ENCODE measurements at regions not wholly inside any gene's neighbourhood (a gene's known extent, or its start where the extent isn't known, plus 50 kb on each side); places are given as distances from the start of the nearest gene placed in this dataset.

GRCh38 chr3:72412340-72412956 is 435.8 kb downstream of the SHQ1 start:
- Histone ChIP-seq H3K4me3 (ENCODE audit: low read length) (no peak overlapping the region), H3K27ac (ENCODE audit: low read depth, low read length) (no peak overlapping the region), H3K9me3 (ENCODE audit: low read length) (no peaks in the 10 kb centered on the region), H3K4me1 (ENCODE audit: insufficient read depth, low read length) (peaks cover 56% of the 10 kb centered on the region), H3K36me3 (ENCODE audit: insufficient read depth, low read length) (no peaks in the 10 kb centered on the region), H3K27me3 (ENCODE audit: insufficient read depth, low read length, poor library complexity, severe bottlenecking) (no peaks in the 10 kb centered on the region)
- no peaks in the 10 kb centered on the region for H3K9me3 Mint-ChIP-seq
- peaks cover 0 to 5% (median 2%) of the 10 kb centered on the region in 3 donors for H3K36me3 Mint-ChIP-seq
- no peak overlapping the region for H3K27ac Mint-ChIP-seq
- no peaks in the 10 kb centered on the region for H3K27me3 Mint-ChIP-seq
- peaks cover 70 to 93% (median 88%) of the 10 kb centered on the region in 3 donors for H3K4me1 Mint-ChIP-seq
- ChIA-PET CTCF (interaction anchor here (2.9 kb wide), 1 partner anchor 9 kb away, joined by 10 read pairs; no protein-coding TSS in a partner anchor), POLR2A (no interaction called here)
- DNase-seq, result no peak
- H3K4me3 Mint-ChIP-seq, result peak overlapping the region in 2 of 7 donors; percentile 1 to 22

GRCh38 chr3:72411843-72412242 is 436.4 kb downstream of the SHQ1 start:
- H3K9me3 ChIP-seq (ENCODE audit: low read length), result no peaks in the 10 kb centered on the region
- no peak overlapping the region for H3K4me3 ChIP-seq (ENCODE audit: low read length)
- Mint-ChIP-seq H3K27ac (no peak overlapping the region), H3K4me1 (peaks cover 73 to 96% (median 88%) of the 10 kb centered on the region in 3 donors), H3K36me3 (peaks cover 0 to 5% (median 2%) of the 10 kb centered on the region in 3 donors), H3K9me3 (no peaks in the 10 kb centered on the region), H3K4me3 (peak overlapping the region in 2 of 7 donors; percentile 1 to 20), H3K27me3 (no peaks in the 10 kb centered on the region)
- ChIA-PET POLR2A (no interaction called here), CTCF (interaction anchor here (2.9 kb wide), 1 partner anchor 9 kb away, joined by 10 read pairs; no protein-coding TSS in a partner anchor)
- H3K36me3 ChIP-seq (ENCODE audit: insufficient read depth, low read length), result no peaks in the 10 kb centered on the region
- DNase-seq, result no peak
- no peaks in the 10 kb centered on the region for H3K27me3 ChIP-seq (ENCODE audit: insufficient read depth, low read length, poor library complexity, severe bottlenecking)
- no peak overlapping the region for H3K27ac ChIP-seq (ENCODE audit: low read depth, low read length)
- H3K4me1 ChIP-seq (ENCODE audit: insufficient read depth, low read length), result peaks cover 61% of the 10 kb centered on the region

- peaks cover 68% of the 10 kb centered on the region for H3K4me1 ChIP-seq (ENCODE audit: insufficient read depth, low read length)
- Mint-ChIP-seq H3K27me3 (no peaks in the 10 kb centered on the region), H3K36me3 (peaks cover 0 to 2% (median 2%) of the 10 kb centered on the region in 3 donors), H3K27ac (peak overlapping the region in 1 of 8 donors; percentile 35), H3K9me3 (no peaks in the 10 kb centered on the region), H3K4me1 (peaks cover 75 to 96% (median 88%) of the 10 kb centered on the region in 3 donors), H3K4me3 (peak overlapping the region in 2 of 7 donors; percentile 3 to 21)
- ChIA-PET CTCF (interaction anchor here (2.9 kb wide), 1 partner anchor 10 kb away, joined by 10 read pairs; no protein-coding TSS in a partner anchor), POLR2A (no interaction called here)
- no peaks in the 10 kb centered on the region for H3K27me3 ChIP-seq (ENCODE audit: insufficient read depth, low read length, poor library complexity, severe bottlenecking)
- H3K9me3 ChIP-seq (ENCODE audit: low read length), result no peaks in the 10 kb centered on the region
- no peaks in the 10 kb centered on the region for H3K36me3 ChIP-seq (ENCODE audit: insufficient read depth, low read length)
- H3K27ac ChIP-seq (ENCODE audit: low read depth, low read length), result no peak overlapping the region
- no peak overlapping the region for H3K4me3 ChIP-seq (ENCODE audit: low read length)
- no peak for DNase-seq
Observed at GRCh38 chr3:72411126-72411525, 437.1 kb downstream of the SHQ1 start.

GRCh38 chr3:72408983-72409779 is 439.1 kb downstream of the SHQ1 start:
- Histone ChIP-seq H3K36me3 (ENCODE audit: insufficient read depth, low read length) (no peaks in the 10 kb centered on the region), H3K4me1 (ENCODE audit: insufficient read depth, low read length) (peaks cover 79% of the 10 kb centered on the region)
- H3K27ac Mint-ChIP-seq, result peak overlapping the region in 1 of 8 donors; percentile 64

GRCh38 chr3:72407766-72408165 is 440.5 kb downstream of the SHQ1 start:
- POLR2A ChIA-PET, result no interaction called here
- H3K4me1 Mint-ChIP-seq, result peaks cover 87 to 99% (median 98%) of the 10 kb centered on the region in 3 donors

More at GRCh38 chr3:72408983-72409779, 439.1 kb downstream of the SHQ1 start:
- H3K27ac ChIP-seq (ENCODE audit: low read depth, low read length), result no peak overlapping the region
- no peaks in the 10 kb centered on the region for H3K27me3 ChIP-seq (ENCODE audit: insufficient read depth, low read length, poor library complexity, severe bottlenecking)
- CTCF ChIA-PET, result no interaction called here
- no peak overlapping the region for H3K4me3 Mint-ChIP-seq
- peaks cover 0 to 2% (median 0%) of the 10 kb centered on the region in 3 donors for H3K36me3 Mint-ChIP-seq
- H3K4me1 Mint-ChIP-seq, result peaks cover 82 to 100% (median 97%) of the 10 kb centered on the region in 3 donors
- H3K9me3 Mint-ChIP-seq, result no peaks in the 10 kb centered on the region
- H3K9me3 ChIP-seq (ENCODE audit: low read length), result no peaks in the 10 kb centered on the region
- POLR2A ChIA-PET, result no interaction called here
- DNase-seq, result no peak
- no peaks in the 10 kb centered on the region for H3K27me3 Mint-ChIP-seq
- no peak overlapping the region for H3K4me3 ChIP-seq (ENCODE audit: low read length)

GRCh38 chr3:72405943-72406566 is 442.2 kb downstream of the SHQ1 start:
- Histone ChIP-seq H3K4me3 (ENCODE audit: low read length) (no peak overlapping the region), H3K36me3 (ENCODE audit: insufficient read depth, low read length) (no peaks in the 10 kb centered on the region), H3K27me3 (ENCODE audit: insufficient read depth, low read length, poor library complexity, severe bottlenecking) (no peaks in the 10 kb centered on the region), H3K4me1 (ENCODE audit: insufficient read depth, low read length) (peaks cover 57% of the 10 kb centered on the region), H3K27ac (ENCODE audit: low read depth, low read length) (no peak overlapping the region), H3K9me3 (ENCODE audit: low read length) (no peaks in the 10 kb centered on the region)
- Mint-ChIP-seq H3K27ac (peak overlapping the region in 1 of 8 donors; percentile 2), H3K27me3 (no peaks in the 10 kb centered on the region), H3K9me3 (no peaks in the 10 kb centered on the region), H3K4me3 (peak overlapping the region in 2 of 7 donors; percentile 4 to 8), H3K4me1 (peaks cover 77 to 98% (median 94%) of the 10 kb centered on the region in 3 donors), H3K36me3 (no peaks in the 10 kb centered on the region)
- ChIA-PET CTCF (interaction anchor here (1.5 kb wide), 1 partner anchor 13 kb away, joined by 3 read pairs; no protein-coding TSS in a partner anchor), POLR2A (no interaction called here)
- no peak for DNase-seq

More at GRCh38 chr3:72407766-72408165, 440.5 kb downstream of the SHQ1 start:
- Mint-ChIP-seq H3K27me3 (no peaks in the 10 kb centered on the region), H3K4me3 (no peak overlapping the region), H3K36me3 (no peaks in the 10 kb centered on the region), H3K27ac (peak overlapping the region in 1 of 8 donors; percentile 56), H3K9me3 (no peaks in the 10 kb centered on the region)
- Histone ChIP-seq H3K4me1 (ENCODE audit: insufficient read depth, low read length) (peaks cover 72% of the 10 kb centered on the region), H3K27ac (ENCODE audit: low read depth, low read length) (no peak overlapping the region), H3K36me3 (ENCODE audit: insufficient read depth, low read length) (no peaks in the 10 kb centered on the region), H3K9me3 (ENCODE audit: low read length) (no peaks in the 10 kb centered on the region), H3K27me3 (ENCODE audit: insufficient read depth, low read length, poor library complexity, severe bottlenecking) (no peaks in the 10 kb centered on the region), H3K4me3 (ENCODE audit: low read length) (no peak overlapping the region)
- CTCF ChIA-PET, result interaction anchor here (1.3 to 1.5 kb wide), 3 partner anchors 12 to 75 kb away, joined by 3 read pairs; no protein-coding TSS in a partner anchor
- no peak for DNase-seq

- Mint-ChIP-seq H3K4me3 (no peak overlapping the region), H3K36me3 (peaks cover 0 to 4% (median 1%) of the 10 kb centered on the region in 3 donors), H3K9me3 (no peaks in the 10 kb centered on the region), H3K27me3 (no peaks in the 10 kb centered on the region), H3K4me1 (peaks cover 68 to 95% (median 89%) of the 10 kb centered on the region in 3 donors), H3K27ac (peak overlapping the region in 1 of 8 donors; percentile 24)
- Histone ChIP-seq H3K27me3 (ENCODE audit: insufficient read depth, low read length, poor library complexity, severe bottlenecking) (no peaks in the 10 kb centered on the region), H3K4me3 (ENCODE audit: low read length) (no peak overlapping the region), H3K4me1 (ENCODE audit: insufficient read depth, low read length) (peaks cover 20% of the 10 kb centered on the region), H3K27ac (ENCODE audit: low read depth, low read length) (no peak overlapping the region), H3K9me3 (ENCODE audit: low read length) (no peaks in the 10 kb centered on the region), H3K36me3 (ENCODE audit: insufficient read depth, low read length) (no peaks in the 10 kb centered on the region)
- ChIA-PET CTCF (no interaction called here), POLR2A (no interaction called here)
- no peak for DNase-seq
Observed at GRCh38 chr3:72401005-72401545, 447.2 kb downstream of the SHQ1 start.
